ENCODE measurements at regions not wholly inside any gene's neighbourhood (a gene's known extent, or its start where the extent isn't known, plus 50 kb on each side); places are given as distances from the start of the nearest gene placed in this dataset.

- intact Hi-C loops (cut with micrococcal nuclease; ENCODE audit: unreplicated experiment): no loop called here
Observed at GRCh38 chr16:25512041-25512440, 179.7 kb upstream of the HS3ST4 start.

GRCh38 chr16:25509456-25509855 lies 182.3 kb upstream of the HS3ST4 start:
- Histone ChIP-seq H3K4me1 (no peaks in the 10 kb centered on the region), H3K27me3 (replicated peaks; ENCODE audit: control insufficient read depth, insufficient read depth, low read length) (no peaks in the 10 kb centered on the region), H3K36me3 (ENCODE audit: control insufficient read depth, insufficient read depth, low read length) (no peaks in the 10 kb centered on the region), H3K9me3 (no peaks in the 10 kb centered on the region), H3K4me3 (ENCODE audit: low read depth, low read length) (no peak overlapping the region)
- Mint-ChIP-seq H3K36me3 (ENCODE audit: insufficient read depth, unreplicated experiment) (no peaks in the 10 kb centered on the region), H3K27me3 (ENCODE audit: insufficient read depth, unreplicated experiment) (peaks cover 11% of the 10 kb centered on the region), H3K27ac (ENCODE audit: unreplicated experiment) (no peak overlapping the region), H3K9me3 (ENCODE audit: unreplicated experiment) (no peaks in the 10 kb centered on the region), H3K4me1 (ENCODE audit: low read depth, unreplicated experiment) (no peaks in the 10 kb centered on the region), H3K4me3 (ENCODE audit: unreplicated experiment) (no peak overlapping the region)
- ChIA-PET CTCF (no interaction called here), POLR2A (no interaction called here)
- no peak for TF ChIP-seq CTCF (IDR thresholded peaks at IDR 0.05; ENCODE audit: insufficient read depth in 1 of 2, low read depth in 1 of 2, low read length in 1 of 2, severe bottlenecking in 1 of 2, unreplicated experiment in 1 of 2)
- DNase-seq: no peak
- BruUV-seq (replicated peaks): no TSS peak
- intact Hi-C loops (cut with micrococcal nuclease; ENCODE audit: unreplicated experiment): no loop called here

More at GRCh38 chr16:25512041-25512440, 179.7 kb upstream of the HS3ST4 start:
- no peaks in the 10 kb centered on the region for H3K36me3 ChIP-seq (ENCODE audit: control insufficient read depth, insufficient read depth, low read length)
- Mint-ChIP-seq H3K4me1 (ENCODE audit: low read depth, unreplicated experiment) (no peaks in the 10 kb centered on the region), H3K4me3 (ENCODE audit: unreplicated experiment) (no peak overlapping the region), H3K27me3 (ENCODE audit: insufficient read depth, unreplicated experiment) (peaks cover 9% of the 10 kb centered on the region), H3K27ac (ENCODE audit: unreplicated experiment) (no peak overlapping the region), H3K9me3 (ENCODE audit: unreplicated experiment) (no peaks in the 10 kb centered on the region), H3K36me3 (ENCODE audit: insufficient read depth, unreplicated experiment) (no peaks in the 10 kb centered on the region)
- no peaks in the 10 kb centered on the region for H3K4me1 ChIP-seq
- no TSS peak for BruUV-seq (replicated peaks)
- no peak for DNase-seq
- ChIA-PET POLR2A (no interaction called here), CTCF (no interaction called here)
- no peak overlapping the region for H3K4me3 ChIP-seq (ENCODE audit: low read depth, low read length)
- no peaks in the 10 kb centered on the region for H3K27me3 ChIP-seq (replicated peaks; ENCODE audit: control insufficient read depth, insufficient read depth, low read length)
- no peaks in the 10 kb centered on the region for H3K9me3 ChIP-seq
- no peak for TF ChIP-seq CTCF (IDR thresholded peaks at IDR 0.05; ENCODE audit: insufficient read depth in 1 of 2, low read depth in 1 of 2, low read length in 1 of 2, severe bottlenecking in 1 of 2, unreplicated experiment in 1 of 2)

GRCh38 chr16:25501530-25502255 lies 190.1 kb upstream of the HS3ST4 start:
- Mint-ChIP-seq H3K36me3 (ENCODE audit: insufficient read depth, unreplicated experiment) (no peaks in the 10 kb centered on the region), H3K4me1 (ENCODE audit: low read depth, unreplicated experiment) (no peaks in the 10 kb centered on the region), H3K9me3 (ENCODE audit: unreplicated experiment) (peaks cover 10% of the 10 kb centered on the region), H3K27me3 (ENCODE audit: insufficient read depth, unreplicated experiment) (peaks cover 2% of the 10 kb centered on the region), H3K27ac (ENCODE audit: unreplicated experiment) (no peak overlapping the region), H3K4me3 (ENCODE audit: unreplicated experiment) (no peak overlapping the region)
- Histone ChIP-seq H3K9me3 (no peaks in the 10 kb centered on the region), H3K4me1 (peaks cover 4% of the 10 kb centered on the region), H3K4me3 (ENCODE audit: low read depth, low read length) (no peak overlapping the region), H3K27me3 (replicated peaks; ENCODE audit: control insufficient read depth, insufficient read depth, low read length) (no peaks in the 10 kb centered on the region), H3K36me3 (ENCODE audit: control insufficient read depth, insufficient read depth, low read length) (no peaks in the 10 kb centered on the region)
- CTCF ChIA-PET: no interaction called here
- no TSS peak for BruUV-seq (replicated peaks)
- DNase-seq: no peak
- intact Hi-C loops (cut with micrococcal nuclease; ENCODE audit: unreplicated experiment): no loop called here
- POLR2A ChIA-PET: no interaction called here
- no peak for TF ChIP-seq CTCF (IDR thresholded peaks at IDR 0.05; ENCODE audit: insufficient read depth in 1 of 2, low read depth in 1 of 2, low read length in 1 of 2, severe bottlenecking in 1 of 2, unreplicated experiment in 1 of 2)

All from Caco-2 (cell line).